Esophagus mucosa (tissue), 1 donor: ENCODE measurements at regions not wholly inside any gene's neighbourhood (a gene's known extent, or its start where the extent isn't known, plus 50 kb on each side); places are given as distances from the start of the nearest gene placed in this dataset.
A peak's percentile ranks its signal among the peaks of the same experiment; 100 is the strongest.
"Not testable (repeated sequence)": the region's sequence is repeated elsewhere in the genome, so short reads cannot be mapped to it uniquely, and the experiment has no call there.

Experiments
- ATAC-seq: fragments of 200-7000 bp; cut with Tn5 transposase; one replicate; pipeline ENCODE4 v1.9.1; 2020
- donor health status: DM: yes; HTN: yes; CAD: no.

GRCh38 chr2:217622205-217623060 is 380.4 kb downstream of the TNS1 start:
- no peak for ATAC-seq

DNA sequence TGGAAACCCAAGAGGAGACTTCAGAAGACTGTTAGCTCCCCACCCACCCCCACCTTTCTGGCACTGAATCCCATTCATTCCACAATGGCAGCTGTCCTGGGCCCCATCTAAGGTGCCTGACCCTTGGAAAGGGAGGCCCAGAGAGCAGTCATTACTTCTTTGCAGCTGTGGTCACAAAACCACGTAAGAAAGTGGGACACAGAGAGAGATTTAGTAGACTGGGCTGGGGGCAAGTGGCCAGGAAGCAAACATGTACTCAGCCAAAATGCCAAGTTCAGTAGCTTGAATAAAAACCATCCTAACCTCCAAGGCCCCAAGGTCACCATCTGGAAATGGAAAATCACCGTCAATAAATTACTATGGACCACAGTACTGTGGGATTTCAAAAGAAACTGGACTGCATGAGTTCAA is 381.4 kb downstream of the TNS1 start:
- ATAC-seq = no peak

DNA sequence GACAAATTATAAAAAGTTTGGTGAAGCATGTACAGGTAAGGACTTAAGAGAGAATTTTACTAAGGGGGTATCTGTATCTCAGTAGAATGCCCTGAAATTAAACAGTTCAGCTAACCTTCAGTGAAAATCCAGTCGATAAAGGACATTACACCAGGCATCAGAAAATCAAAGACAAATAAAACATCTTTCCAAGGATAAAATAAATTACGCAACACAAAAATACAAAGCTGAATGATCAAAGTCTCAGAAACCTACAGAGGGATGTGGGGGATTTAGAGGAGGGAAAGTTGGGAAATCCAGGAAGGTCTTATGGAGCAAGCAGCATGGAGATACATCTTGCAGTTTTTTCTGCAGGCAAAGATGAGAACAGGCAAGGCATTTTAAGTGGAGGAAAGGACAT is 384.1 kb downstream of the TNS1 start:
- ATAC-seq = no peak

DNA sequence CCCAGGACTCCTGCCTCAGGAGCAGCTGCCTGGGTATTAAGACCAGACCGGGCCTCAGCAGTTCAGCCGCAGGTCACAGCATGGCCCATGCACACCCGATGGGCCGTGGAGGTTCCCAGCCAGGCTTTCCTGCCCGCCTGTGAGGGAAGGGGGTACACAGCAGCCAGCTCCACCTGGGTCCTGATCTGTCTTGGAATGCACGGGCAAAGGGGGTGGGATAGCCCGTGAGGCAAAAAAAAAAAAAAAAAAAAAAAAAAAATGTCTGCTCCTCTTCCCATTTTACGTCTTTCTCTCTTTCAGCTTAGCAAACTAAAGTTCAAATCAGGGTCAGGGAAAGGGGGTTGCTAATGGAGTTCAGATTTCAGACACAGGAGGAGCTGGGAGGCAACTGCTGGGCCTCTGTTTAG is 385.2 kb downstream of the TNS1 start:
- ATAC-seq = no peak

DNA sequence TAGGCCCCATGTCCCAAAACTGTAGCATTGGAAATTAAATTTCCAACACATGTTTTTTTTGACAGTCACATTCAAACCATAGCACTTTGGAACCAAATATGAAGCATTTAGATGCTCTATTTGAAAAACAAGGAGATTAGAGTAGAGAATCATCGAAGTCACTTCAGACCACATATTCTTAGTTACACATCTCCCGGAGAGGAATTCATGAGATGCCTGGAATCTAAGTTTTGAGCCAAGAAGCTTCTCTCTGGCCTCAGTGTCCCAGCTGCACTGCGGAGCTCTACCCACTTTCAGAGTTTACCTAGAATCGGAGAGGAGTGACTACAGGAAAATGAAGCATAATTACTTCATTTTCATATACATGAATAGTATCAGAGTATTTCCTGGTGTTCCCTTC is 385.9 kb downstream of the TNS1 start:
- ATAC-seq = no peak

- ATAC-seq = no peak
Observed at GRCh38 chr2:217615171-217615570, 387.6 kb downstream of the TNS1 start.

DNA sequence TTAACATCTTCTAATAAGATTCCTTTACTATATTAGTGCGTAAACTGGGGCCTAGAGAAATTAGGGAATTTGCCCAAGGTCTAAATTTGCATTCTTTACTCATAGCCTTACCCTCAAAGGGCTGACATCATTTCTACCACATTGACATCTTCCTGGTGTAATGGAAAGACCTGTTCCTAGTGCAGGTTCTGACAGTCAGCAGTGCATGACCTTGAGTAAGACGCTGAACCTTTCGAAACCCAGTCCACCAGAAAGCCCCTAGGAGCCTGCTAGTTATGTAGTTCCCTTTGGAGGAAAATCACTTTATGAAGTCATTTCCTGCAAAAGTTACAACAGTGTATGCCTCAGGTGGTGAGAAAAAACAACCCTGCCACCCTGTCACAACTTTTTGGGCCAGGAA is 388.3 kb downstream of the TNS1 start:
- peak; percentile 82 for ATAC-seq

GRCh38 chr2:217614096-217614495 is 388.7 kb downstream of the TNS1 start:
- ATAC-seq = no peak

GRCh38 chr2:217612920-217613319 is 389.9 kb downstream of the TNS1 start:
- ATAC-seq = no peak

DNA sequence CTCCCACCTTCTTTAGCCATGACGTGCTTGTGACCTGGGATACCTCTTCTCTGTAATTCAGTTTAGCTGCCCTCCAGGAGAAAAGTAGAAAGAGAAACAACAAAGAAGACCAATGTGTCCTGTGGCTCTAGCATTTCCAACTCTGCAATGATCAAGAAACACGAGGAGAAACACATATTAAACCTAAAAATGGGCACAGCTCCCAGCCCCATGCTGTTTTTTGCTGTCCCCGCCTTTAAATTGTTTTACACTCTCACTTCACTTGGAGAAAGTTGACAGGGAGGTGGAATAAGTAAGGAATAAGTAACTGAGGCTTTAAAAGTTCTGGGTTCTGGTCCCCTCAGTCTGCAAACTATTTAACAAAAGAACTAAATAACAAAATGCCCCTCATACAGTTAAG is 390.6 kb downstream of the TNS1 start:
- no peak for ATAC-seq

- no peak for ATAC-seq
Observed at GRCh38 chr2:217611626-217612127, 391.1 kb downstream of the TNS1 start.

DNA sequence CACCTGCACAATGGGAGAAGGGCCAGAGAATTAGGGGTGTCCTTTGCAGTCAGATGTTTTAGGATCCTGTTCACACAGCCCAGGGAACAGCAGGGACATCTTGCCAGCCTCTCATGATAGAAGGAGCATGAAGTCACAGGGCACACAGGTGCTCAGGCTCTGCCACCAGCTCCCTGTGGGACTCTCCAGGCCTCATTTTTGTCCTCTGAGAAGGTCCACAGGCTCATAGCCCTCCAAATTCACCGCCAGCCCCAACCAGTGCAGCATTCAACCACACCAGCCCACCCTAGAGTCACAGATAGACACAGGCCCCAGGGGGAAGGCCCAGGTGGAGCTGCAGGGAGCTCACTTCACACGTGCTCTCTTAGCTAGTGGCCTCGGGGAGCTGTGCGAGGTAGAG is 391.7 kb downstream of the TNS1 start:
- no peak for ATAC-seq

- ATAC-seq = peak; percentile 64
Observed at GRCh38 chr2:217610401-217610814, 392.4 kb downstream of the TNS1 start.

DNA sequence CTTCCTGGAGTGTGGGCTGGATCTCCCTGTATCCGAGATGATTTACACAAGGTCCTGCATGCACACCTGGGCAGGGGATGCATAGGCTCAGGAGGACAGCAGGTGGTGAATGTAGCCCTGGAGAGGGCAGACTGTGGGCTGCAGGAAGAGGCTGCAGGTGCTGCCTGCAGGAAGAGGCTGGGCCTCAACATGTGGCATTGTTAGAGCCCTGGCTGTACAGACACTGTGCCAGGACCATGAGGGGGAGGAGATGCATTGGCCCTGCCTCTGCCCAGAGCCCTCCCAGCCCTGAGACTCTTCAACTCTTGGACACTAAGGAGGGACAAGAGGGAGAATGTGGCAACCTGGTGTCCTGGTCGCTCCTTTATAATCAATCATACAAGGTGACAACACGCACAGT is 392.8 kb downstream of the TNS1 start:
- ATAC-seq = no peak

GRCh38 chr2:217606296-217606695 is 396.5 kb downstream of the TNS1 start:
- ATAC-seq = no peak

DNA sequence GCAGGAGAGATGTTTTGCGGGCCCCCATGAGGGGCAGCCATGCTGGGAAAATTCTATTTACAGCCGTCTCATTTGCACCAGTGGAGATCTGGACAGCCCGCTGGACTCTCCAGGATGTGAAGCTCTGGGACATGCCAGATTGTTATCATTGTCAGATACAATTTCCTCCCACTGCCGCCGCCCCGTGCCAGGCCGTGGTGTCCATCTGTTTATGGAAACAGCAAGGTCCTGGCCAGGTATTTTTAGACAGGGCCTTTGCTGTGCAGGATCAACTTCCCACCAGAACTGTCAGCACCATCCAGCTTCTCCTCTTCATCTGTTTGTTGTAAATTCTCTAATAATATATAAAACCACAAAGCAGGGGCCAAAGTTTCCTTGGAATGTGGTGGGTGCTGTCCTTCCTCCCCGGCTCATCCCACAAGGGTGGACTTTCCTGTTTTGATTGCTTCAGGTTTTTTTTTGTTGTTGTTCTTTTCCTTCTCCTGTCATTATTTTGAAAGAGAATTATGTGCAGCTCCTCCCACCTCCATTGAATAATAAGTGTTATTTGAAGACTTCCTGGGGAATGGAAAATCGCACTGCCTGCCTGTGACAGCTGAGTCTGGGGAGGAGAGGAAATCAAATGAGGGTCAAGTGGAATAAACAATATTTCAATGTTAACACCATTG is 398.1 kb downstream of the TNS1 start:
- ATAC-seq = no peak

GRCh38 chr2:217601601-217602000 is 401.2 kb downstream of the TNS1 start:
- ATAC-seq = no peak

- ATAC-seq = no peak
Observed at GRCh38 chr2:217599906-217600305, 402.9 kb downstream of the TNS1 start.

DNA sequence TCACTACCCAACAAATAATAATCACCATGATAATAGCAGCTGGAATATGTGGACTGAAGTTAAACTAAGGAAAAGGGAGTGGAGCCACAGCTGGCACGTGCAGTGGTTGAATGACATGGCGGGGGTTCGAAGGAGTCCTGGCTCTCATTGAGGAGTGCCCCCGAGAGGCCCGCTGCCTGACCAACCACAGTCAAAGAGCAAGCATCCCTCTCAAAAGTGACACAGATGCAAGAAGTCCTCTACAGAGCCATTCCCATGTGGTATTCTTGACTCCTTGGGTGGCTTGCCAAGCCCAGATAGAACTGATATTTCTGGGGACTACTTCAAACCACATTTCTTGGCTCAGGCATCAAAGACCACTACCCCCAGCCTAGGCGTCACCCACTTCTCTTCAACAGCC is 405.1 kb downstream of the TNS1 start:
- ATAC-seq = no peak

DNA sequence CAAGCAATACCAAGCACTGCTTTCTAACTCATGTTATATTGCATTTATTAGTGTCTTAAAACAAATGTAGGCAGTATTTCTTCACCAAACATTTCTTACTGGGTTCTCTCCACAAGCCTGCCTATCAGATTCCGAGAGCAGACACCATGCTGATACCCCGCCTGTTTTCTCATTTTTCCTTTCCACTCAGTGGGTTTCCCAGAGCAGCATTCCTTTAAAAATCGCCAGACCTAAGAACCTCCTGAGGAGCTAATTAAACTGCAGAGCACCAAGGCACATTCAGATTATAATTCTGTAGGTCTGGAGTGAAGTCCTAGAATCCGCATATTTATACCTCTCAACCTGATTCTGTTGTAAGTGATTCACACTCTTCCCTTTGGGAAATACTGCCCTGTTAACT is 405.6 kb downstream of the TNS1 start:
- ATAC-seq = no peak

DNA sequence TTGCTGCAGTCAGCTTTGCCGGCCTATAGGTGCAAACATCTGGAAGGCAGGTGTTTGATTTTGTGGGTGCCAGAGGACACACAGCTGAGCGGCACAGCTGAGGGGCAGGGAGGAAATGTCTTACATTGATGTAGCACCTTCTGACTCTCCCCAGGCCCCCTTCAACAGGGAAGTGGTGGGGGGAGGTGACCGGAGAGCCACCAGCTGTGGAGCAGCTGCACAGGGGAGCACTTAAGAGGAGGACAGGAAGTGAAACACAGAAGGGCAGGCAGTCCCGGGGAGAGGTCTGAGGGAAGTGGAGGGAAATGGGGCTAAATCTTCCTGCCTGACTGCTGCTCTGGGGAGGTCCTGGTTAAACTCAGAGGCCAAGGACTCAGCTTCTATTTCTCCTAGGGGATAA is 409.1 kb downstream of the TNS1 start:
- ATAC-seq = no peak

GRCh38 chr2:217588266-217588665 is 414.5 kb downstream of the TNS1 start:
- no peak for ATAC-seq

DNA sequence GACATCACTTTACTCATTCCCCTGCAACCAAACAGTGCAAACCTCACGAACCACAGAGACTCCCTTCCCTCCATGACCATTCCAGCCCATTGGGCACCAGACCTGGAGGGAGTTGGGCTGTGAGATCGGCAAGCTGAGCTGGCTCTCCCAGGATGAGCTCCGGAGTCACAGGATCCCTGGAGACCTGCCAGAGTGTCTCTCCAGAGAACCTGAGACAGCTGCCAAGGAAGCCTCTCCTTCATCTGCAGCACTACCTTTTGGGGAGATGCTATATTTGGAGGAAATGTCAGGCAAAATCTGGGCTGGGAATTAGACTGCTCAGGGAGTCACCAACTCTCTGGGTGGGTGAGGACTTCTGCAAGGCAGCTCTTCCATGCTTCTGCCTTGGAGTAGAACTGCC is 417.4 kb downstream of the TNS1 start:
- no peak for ATAC-seq

DNA sequence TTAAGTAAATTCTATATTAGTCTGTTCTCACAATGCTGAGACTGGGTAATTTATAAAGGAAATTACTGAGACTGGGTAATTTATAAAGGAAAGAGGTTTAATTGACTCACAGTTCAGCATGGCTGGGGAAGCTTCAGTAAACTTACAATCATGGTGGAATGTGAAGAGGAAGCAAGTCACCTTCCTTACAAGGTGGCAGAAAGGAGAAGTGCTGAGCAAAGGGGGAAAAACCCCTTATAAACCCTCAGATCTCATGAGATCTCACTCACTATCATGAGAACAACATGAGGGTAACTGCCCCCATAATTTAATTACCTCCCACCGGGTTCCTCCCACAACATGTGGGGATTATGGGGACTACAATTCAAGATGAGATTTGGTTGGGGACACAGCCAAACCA is 422.4 kb downstream of the TNS1 start:
- ATAC-seq = not testable (repeated sequence)
